ENCODE measurements at regions not wholly inside any gene's neighbourhood (a gene's known extent, or its start where the extent isn't known, plus 50 kb on each side); places are given as distances from the start of the nearest gene placed in this dataset.

- TF ChIP-seq CEBPG (CRISPR knock-in tag; IDR thresholded peaks at IDR 0.05) (no peak), CEBPG (tag; conservative IDR thresholded peaks at IDR 0.05 in 1 of 2, IDR thresholded peaks at IDR 0.05 in 1 of 2) (no peak), HMG20A (CRISPR knock-in tag; conservative IDR thresholded peaks at IDR 0.05) (no peak)
Measured at GRCh38 chr11:33976495-33977199, 74.9 kb upstream of the CAPRIN1 start (continued).

GRCh38 chr11:33974804-33975203 lies 76.7 kb upstream of the CAPRIN1 start:
- Histone ChIP-seq H3K79me2 (ENCODE audit: control insufficient read depth, insufficient read depth, low read length) (no peaks in the 10 kb centered on the region), H3K27me3 (ENCODE audit: control insufficient read depth in 2 of 2, insufficient read depth in 2 of 2, low read length in 2 of 2) (no peaks in the 10 kb centered on the region), H3K9ac (ENCODE audit: insufficient read depth in 1 of 2, low read depth in 2 of 2, low read length in 2 of 2) (no peak overlapping the region), H2AFZ (ENCODE audit: low read depth, low read length) (peak overlapping the region; percentile 57), H3K9me3 (replicated peaks; ENCODE audit: control insufficient read depth, insufficient read depth, low read depth, low read length) (no peaks in the 10 kb centered on the region), H3K4me3 (no peak overlapping the region), H3K4me2 (ENCODE audit: insufficient read depth, low read length) (no peak overlapping the region), H3K4me1 (replicated peaks in 1 of 2; ENCODE audit: control insufficient read depth in 2 of 2, insufficient read depth in 2 of 2, low read length in 2 of 2) (peaks cover 0 to 4% of the 10 kb centered on the region in 2 experiments; a peak in 3 of 5 replicates), H3K27ac (ENCODE audit: extremely low read depth, low read depth, low read length) (no peak overlapping the region), H3K9me1 (ENCODE audit: control insufficient read depth, insufficient read depth, low read length) (no peaks in the 10 kb centered on the region), H4K20me1 (replicated peaks; ENCODE audit: control insufficient read depth, insufficient read depth, low read length) (no peaks in the 10 kb centered on the region; the same call in 1 of the 2 replicates), H3K36me3 (ENCODE audit: control insufficient read depth, insufficient read depth, low read length) (no peaks in the 10 kb centered on the region)
- BruUV-seq (replicated peaks), result no TSS peak
- in situ Hi-C loops (cut with MboI), result loop anchor here (5.0 kb wide), 1 partner anchor 118 kb away; no protein-coding TSS in a partner anchor
- ChIA-PET POLR2A (interaction anchor here (0.7 to 1.1 kb wide), 2 partner anchors 76 to 117 kb away, joined by 3 to 4 read pairs; no protein-coding TSS in a partner anchor), CTCF (ENCODE audit: low intra/inter-chr PET ratio) (no interaction called here)
- intact Hi-C loops (cut with micrococcal nuclease), result no loop called here
- ATAC-seq (peak; percentile 21; the same call in 2 of the 3 replicates), DNase-seq (ENCODE audit: extremely low read depth in 1 of 4, low spot score in 3 of 4) (no peak), FAIRE-seq (no peak)
- WGBS (ENCODE audit: insufficient coverage, low coverage, missing lambda C conversion rate), result 31% methylated on average over 4 of the region's 4 CpGs
- TF ChIP-seq HCFC1 (IDR thresholded peaks at IDR 0.05; ENCODE audit: low read depth, low read length), result no peak
- no peak for TF ChIP-seq HDAC3 (IDR thresholded peaks at IDR 0.05; ENCODE audit: borderline replicate concordance, partially characterized antibody)
- TF ChIP-seq PKNOX1 (IDR thresholded peaks at IDR 0.05), result no peak

Measured in K562 (cell line).